ENCODE measurements at regions not wholly inside any gene's neighbourhood (a gene's known extent, or its start where the extent isn't known, plus 50 kb on each side); places are given as distances from the start of the nearest gene placed in this dataset.

- WGBS (ENCODE audit: low lambda C conversion rate), result 100% methylated on average over 1 of the region's 1 CpG
- in situ Hi-C loops (cut with HindIII; ENCODE audit: extremely low pct_ligation_motif_present, low pct_unique_long_range_greater_than_20kb), result no loop called here
- TF ChIP-seq HNRNPK (IDR thresholded peaks at IDR 0.05; ENCODE audit: low read depth, low read length, poor library complexity, severe bottlenecking), result no peak
- no peak for TF ChIP-seq ZMAT3 (CRISPR knock-in tag; conservative IDR thresholded peaks at IDR 0.05)
- no peak for TF ChIP-seq HOXA5 (CRISPR knock-in tag; IDR thresholded peaks at IDR 0.05)
- no peak for TF ChIP-seq ZNF784 (CRISPR knock-in tag; IDR thresholded peaks at IDR 0.05; ENCODE audit: borderline replicate concordance)
- TF ChIP-seq FOXK2 (IDR thresholded peaks at IDR 0.05), result no peak
- no peak for TF ChIP-seq JDP2 (CRISPR knock-in tag; IDR thresholded peaks at IDR 0.05; ENCODE audit: borderline replicate concordance)
- no peak for TF ChIP-seq SMYD3 (CRISPR knock-in tag; IDR thresholded peaks at IDR 0.05)
- no peak for TF ChIP-seq ZGPAT (CRISPR knock-in tag; IDR thresholded peaks at IDR 0.05)
- TF ChIP-seq ZNF557 (CRISPR knock-in tag; IDR thresholded peaks at IDR 0.05), result no peak
- no peak for TF ChIP-seq ZNF382 (CRISPR knock-in tag; IDR thresholded peaks at IDR 0.05; ENCODE audit: borderline replicate concordance)
- no peak for TF ChIP-seq PLSCR1 (CRISPR knock-in tag; IDR thresholded peaks at IDR 0.05; ENCODE audit: borderline replicate concordance)
- TF ChIP-seq ZNF510 (CRISPR knock-in tag; IDR thresholded peaks at IDR 0.05; ENCODE audit: low read depth), result no peak
- no peak for TF ChIP-seq MXD4 (CRISPR knock-in tag; IDR thresholded peaks at IDR 0.05)
- TF ChIP-seq ZBTB4 (CRISPR knock-in tag; IDR thresholded peaks at IDR 0.05; ENCODE audit: borderline replicate concordance), result no peak
- TF ChIP-seq GMEB2 (CRISPR knock-in tag; IDR thresholded peaks at IDR 0.05; ENCODE audit: low read depth), result no peak
- no peak for FAIRE-seq
- H3K4me2 ChIP-seq (ENCODE audit: low read depth, low read length), result no peak overlapping the region
- CTCF ChIA-PET (ENCODE audit: low intra/inter-chr PET ratio, low total read pairs), result no interaction called here
- H3K4me1 ChIP-seq (ENCODE audit: insufficient read depth, low read length), result no peaks in the 10 kb centered on the region
- H3K27me3 ChIP-seq (ENCODE audit: control insufficient read depth in 1 of 2, insufficient read depth in 2 of 2, low read length in 2 of 2), result no peaks in the 10 kb centered on the region
- no peaks in the 10 kb centered on the region for H4K20me1 ChIP-seq (ENCODE audit: insufficient read depth, low read length)
- BruUV-seq (replicated peaks), result no TSS peak
- no peak overlapping the region for H3K4me3 ChIP-seq (replicated peaks in 1 of 3; ENCODE audit: insufficient read depth in 1 of 3, low read depth in 2 of 3, low read length in 3 of 3)
- H3K9ac ChIP-seq (ENCODE audit: insufficient read depth, low read depth, low read length), result no peak overlapping the region
- H3K9me3 ChIP-seq (ENCODE audit: low read length), result no peaks in the 10 kb centered on the region
- no peak overlapping the region for H3K27ac ChIP-seq (ENCODE audit: extremely low read length, insufficient read depth, low read length)
- DNase-seq (ENCODE audit: low spot score), result no peak
- ATAC-seq, result no peak
- H2AFZ ChIP-seq (ENCODE audit: low read length), result no peak overlapping the region
- no peaks in the 10 kb centered on the region for H3K79me2 ChIP-seq (ENCODE audit: insufficient read depth, low read length)
- POLR2A ChIA-PET, result no interaction called here
- H3K36me3 ChIP-seq (replicated peaks in 1 of 2; ENCODE audit: control insufficient read depth in 1 of 2, insufficient read depth in 2 of 2, low read length in 2 of 2), result no peaks in the 10 kb centered on the region
- intact Hi-C loops (cut with micrococcal nuclease; ENCODE audit: unreplicated experiment), result no loop called here
These were observed 320.5 kb upstream of the THBS1 start for GRCh38 chr15:39260391-39260790.
